Activated gamma-delta T cell treated with Interleukin-2 at 50 U/mL for 16 hours (primary cell): ENCODE measurements at regions not wholly inside any gene's neighbourhood (a gene's known extent, or its start where the extent isn't known, plus 50 kb on each side); places are given as distances from the start of the nearest gene placed in this dataset.
"Not testable (repeated sequence)": the region's sequence is repeated elsewhere in the genome, so short reads cannot be mapped to it uniquely, and the experiment has no call there.

Experiments used
- DNase-seq: peaks from one replicate; pipeline ENCODE4 v3.0.0-alpha.2; 2020

DNA sequence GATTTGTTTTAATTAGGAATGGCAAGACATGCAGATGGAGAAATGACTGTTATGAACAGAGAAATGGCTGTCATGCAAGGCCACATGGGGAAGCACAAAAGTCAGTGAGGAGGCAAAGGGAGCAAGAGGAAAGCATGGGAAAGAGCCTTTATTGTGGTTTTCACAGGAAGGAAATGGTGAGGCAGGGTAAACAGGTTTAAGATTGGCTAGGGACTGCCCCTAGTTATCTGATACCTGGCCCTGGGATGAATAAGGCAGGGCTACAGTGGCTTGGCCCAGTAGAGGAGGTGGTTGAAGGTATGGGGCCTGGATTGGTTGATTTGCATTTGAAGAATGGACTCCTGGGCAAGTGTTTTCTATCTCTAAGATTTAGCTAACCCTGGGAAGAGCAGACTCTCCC is 168.7 kb upstream of the CNOT2 start:
- no peak for DNase-seq

- DNase-seq: no peak
Observed at GRCh38 chr12:70077441-70077840, 165.8 kb upstream of the CNOT2 start.

DNA sequence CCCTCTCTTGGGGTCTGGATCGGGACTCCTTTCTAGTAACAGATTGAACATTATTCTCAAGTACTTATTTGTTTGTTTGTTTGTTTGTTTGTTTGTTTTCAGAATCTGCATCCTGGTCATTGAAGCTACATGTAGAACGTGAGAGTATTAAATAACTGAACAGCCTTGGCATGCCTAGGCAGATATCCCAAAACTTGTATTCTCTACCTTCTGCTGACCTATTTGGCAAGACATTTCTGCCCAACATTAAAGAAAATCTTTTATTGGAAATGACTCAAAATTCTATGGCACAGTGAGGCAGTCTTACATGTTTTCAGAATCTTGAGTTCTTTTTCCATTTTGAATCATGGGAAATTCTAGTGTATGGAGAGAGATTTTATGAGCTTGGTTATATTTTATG is 165.1 kb upstream of the CNOT2 start:
- DNase-seq: no peak

- DNase-seq: no peak
Observed at GRCh38 chr12:70080566-70080965, 162.7 kb upstream of the CNOT2 start.

DNA sequence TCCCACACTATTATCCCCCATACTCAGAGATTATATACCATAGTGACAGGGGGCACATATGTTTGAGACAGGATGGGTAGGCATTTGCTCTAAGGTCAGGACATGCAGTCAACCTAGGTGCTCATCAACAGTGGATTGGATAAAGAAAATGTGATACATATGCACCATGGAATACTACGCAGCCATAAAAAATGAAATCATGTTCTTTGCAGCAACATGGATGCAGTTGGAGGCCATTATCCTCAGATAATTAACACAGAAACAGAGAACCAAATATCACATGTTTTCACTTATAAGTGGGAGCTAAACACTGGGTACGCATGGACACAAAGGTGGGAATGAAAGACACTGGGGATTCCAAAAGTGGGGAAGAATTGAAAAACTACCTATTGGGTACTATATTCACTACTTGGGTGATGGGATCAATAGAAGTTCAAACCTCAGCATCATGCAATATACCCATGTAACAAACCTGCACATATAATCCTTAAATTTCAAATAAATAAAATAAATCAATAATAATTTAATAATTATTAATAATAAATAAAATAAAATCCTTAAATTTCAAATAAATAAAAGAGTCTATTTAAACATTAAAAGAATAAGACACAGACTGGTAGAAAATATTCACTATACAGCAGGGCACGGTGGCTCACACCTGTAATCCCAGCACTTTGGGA is 160.1 kb upstream of the CNOT2 start:
- DNase-seq: no peak

DNA sequence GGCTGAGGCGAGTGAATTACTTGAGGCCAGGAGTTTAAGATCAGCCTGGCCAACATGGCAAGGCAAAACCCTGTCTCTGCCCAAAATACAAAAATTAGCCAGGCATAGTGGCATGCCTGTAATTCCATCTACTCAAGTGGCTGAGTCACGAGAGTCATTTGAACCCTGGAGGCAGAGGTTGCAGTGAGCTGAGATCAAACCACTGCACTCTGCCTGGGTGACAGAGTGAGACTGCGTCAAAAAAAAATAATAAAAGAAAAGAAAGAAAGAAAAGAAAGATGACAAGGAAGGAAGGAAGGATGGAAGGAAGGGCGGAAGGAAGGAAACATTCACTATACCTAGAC is 159.6 kb upstream of the CNOT2 start:
- DNase-seq: no peak

GRCh38 chr12:70086372-70086771 is 156.9 kb upstream of the CNOT2 start:
- not testable (repeated sequence) for DNase-seq

GRCh38 chr12:70091021-70091521 is 152.2 kb upstream of the CNOT2 start:
- DNase-seq: no peak

DNA sequence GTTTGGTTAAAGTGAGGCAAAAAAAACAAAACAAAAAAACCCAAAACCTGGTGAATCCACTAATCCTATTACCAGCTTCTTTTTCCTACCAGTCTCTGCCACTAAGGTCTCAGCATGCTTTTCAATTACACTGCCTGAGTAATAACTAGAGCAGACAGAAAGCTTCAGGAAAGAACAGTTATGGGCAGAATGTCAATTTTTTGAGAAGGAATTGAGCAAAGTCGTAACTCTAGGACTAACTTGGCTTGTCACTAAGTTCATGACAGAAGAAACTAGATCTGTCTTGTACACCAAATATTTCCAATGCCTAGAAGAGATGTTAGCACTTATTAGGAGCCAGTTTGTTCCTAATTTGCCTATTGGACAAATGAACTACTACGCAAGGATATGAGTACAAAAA is 148.8 kb upstream of the CNOT2 start:
- no peak for DNase-seq

- DNase-seq: no peak
Observed at GRCh38 chr12:70096759-70097410, 146.3 kb upstream of the CNOT2 start.

DNA sequence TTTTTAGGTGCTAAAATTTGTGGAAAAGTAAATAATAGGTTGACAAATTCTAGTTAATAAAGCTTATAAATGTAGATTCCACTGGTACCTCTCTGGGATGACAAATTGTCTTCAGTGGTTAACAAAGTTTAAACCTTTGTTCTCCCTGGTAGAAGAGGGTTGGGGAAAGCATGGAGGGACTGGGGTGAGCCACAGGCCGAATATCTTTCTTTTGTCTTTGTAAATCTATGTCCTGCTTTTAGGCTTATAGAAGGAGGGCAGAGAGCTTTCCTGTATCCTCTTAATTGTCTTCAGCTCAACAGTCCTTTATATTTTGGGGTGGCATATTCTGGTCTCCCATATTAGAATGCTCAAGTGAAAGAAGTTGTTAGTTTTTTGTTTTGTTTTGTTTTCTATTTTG is 142.2 kb upstream of the CNOT2 start:
- no peak for DNase-seq

DNA sequence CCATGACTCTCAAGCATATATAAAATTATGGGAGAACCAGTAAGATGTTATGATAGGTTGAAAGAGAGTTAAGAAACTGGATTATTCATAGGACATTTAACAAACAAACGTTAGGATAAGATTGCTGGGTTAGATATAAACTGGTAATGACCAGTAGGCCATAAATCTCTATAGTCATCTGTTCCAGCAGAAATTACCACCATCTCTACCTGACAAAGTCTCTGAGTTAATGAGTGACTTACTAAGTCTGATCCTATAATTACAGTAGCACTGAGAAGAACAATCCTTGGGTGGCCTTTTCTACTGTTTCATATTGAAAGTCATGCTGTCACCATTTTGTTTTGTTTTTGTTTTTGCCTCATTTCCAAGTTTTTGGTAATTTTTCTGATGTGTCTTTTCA is 136.9 kb upstream of the CNOT2 start:
- DNase-seq: no peak

DNA sequence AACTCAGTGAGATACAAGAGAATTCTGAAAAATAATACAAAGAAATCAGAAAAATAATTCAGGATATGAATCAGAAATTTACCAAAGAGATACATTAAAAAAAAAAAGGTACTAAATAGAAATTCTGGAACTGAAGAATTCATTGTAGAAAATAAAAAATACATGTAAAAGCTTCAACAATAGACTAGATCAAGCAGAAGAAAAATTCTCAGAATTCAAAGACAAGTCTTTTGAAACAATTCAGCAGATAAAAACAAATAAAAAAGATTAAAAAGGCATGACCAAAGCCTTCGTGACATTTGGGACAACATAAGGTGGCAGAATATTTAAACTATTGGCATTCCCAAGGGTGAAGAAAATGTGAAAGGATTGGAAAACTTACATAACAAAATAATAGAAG is 133.1 kb upstream of the CNOT2 start:
- no peak for DNase-seq

GRCh38 chr12:70117670-70118069 is 125.6 kb upstream of the CNOT2 start:
- DNase-seq: no peak

DNA sequence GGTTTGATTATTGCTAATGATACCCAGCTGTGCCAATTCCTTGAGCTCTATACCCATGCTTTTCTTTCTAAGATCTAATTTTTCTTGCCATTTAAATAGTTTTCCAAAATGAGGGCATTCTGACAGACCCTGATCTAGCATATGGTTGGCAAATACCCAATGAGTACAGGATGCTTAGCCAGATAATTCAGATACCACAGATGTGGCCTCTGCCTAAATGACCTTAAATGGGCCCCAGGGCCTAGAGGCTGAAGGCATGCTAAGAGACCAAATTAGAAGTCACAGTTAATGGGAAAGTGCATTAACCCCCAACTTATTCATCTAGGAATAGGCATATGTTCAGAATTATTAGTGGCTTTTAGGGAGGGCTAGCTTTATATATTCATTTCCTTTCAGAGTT is 122.3 kb upstream of the CNOT2 start:
- DNase-seq: no peak

DNA sequence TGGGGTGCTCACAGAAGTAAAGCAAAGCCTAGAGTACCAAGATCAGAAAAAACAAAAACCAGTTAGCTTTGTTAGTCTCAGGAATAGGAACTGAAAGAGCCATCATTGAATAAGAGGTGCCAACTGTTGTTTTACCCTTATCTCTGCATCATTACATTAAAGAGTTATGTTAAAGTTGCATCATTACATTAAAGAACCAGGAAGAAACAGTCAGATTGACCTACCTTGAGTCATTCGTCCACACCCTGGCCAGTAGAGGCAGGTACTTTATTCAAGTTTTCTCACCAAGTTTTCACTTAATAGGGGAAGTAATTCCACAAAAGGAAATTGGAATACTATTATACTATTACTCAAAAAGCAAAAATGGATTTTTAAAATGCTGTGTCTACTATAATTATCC is 121.7 kb upstream of the CNOT2 start:
- no peak for DNase-seq

DNA sequence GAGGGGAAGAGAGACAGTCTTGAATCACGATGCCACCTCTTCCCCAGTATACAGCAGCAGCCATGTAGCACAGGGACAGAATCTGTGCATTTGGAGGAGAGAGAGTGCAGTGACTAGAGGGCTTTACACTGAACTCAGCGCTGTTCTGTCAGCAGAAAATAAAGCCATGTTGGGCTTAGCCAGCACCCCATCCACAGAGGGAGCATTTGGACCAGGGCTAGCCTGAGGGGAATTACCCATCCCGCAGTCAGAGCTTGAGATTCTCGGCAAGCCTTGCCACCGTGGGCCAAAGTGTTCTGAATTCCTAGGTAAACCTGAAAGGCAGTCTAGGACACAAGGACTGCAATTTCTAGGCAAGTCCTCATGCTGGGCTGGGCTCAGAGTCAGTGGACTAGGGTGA is 120.4 kb upstream of the CNOT2 start:
- DNase-seq: no peak

DNA sequence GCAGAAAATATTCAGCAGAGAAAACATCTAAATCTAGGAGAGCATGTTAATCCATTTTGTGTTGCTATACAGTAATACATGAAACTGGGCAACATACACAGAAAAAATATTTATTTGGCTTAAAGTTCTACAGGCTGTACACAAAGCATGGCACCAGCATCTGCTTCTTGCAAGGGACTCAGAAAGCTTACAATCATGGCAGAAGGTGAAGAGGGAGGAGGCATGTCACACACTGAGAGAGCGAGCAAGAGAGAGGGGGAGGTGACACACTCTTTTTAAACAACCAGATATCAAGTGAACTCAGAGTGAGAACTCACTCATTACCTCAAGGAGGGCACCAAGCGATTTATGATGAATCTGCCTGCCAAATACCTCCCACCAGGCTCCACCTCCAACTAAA is 94.2 kb upstream of the CNOT2 start:
- DNase-seq: no peak

GRCh38 chr12:70149665-70150064 is 93.6 kb upstream of the CNOT2 start:
- DNase-seq: no peak

GRCh38 chr12:70150230-70150629 is 93.0 kb upstream of the CNOT2 start:
- DNase-seq: no peak

- DNase-seq: no peak
Observed at GRCh38 chr12:70151993-70152392, 91.2 kb upstream of the CNOT2 start.

DNA sequence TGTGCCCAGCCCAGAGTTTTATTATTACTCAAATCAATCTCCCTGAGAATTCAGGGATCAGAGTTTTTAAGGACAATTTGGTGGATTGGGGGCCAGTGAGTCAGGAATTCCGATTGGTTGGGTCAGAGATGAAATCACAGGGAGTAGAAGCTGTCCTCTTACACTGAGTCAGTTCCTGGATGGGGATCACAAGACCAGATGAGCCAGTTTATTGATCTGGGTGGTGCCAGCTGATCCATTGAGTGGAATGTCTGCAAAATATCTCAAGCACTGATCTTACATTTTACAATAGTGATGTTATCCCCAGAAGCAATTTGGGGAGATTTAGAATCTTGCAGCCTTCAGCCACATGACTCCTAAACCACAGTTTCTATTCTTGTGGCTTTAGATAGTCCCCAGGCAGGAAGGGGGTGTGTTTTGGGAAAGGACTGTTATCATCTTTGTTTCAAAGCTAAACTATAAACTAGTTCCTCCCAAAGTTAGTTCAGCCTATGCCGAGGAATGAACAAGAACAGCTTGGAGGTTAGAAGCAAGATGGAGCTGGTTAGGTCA is 89.1 kb upstream of the CNOT2 start:
- DNase-seq: no peak

- no peak for DNase-seq
Observed at GRCh38 chr12:70154960-70155589, 88.2 kb upstream of the CNOT2 start.

DNA sequence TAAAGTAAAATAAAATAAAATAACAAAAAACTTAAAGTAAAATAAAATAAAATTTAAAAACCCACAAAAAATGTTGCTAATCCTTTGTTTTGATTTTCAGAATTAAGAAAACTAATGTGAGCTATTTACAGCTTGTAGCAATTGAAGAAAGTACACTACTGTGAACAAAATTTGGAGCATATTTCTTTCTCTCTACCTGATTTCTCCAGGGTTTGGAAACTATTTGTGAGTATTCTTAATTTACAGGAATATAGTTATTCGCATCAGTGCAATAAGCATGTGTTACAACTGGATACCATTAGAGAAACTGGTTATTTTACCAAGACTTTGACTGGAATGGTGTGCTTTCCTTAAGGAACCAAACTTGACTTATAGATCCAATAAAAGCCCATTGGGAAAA is 86.1 kb upstream of the CNOT2 start:
- no peak for DNase-seq
